G401 (cell line): ENCODE measurements at regions not wholly inside any gene's neighbourhood (a gene's known extent, or its start where the extent isn't known, plus 50 kb on each side); places are given as distances from the start of the nearest gene placed in this dataset.

Experiments
- DNase-seq: peaks from one replicate; pipeline ENCODE4 v3.0.0-alpha.2; 2015; ENCODE audit warnings: low spot score
- in situ Hi-C: cut with HindIII; loops from 2 replicates; pipeline ENCODE4 v1.10.0; 2016; ENCODE audit warnings: low sequenced_read_pairs, mixed read lengths

GRCh38 chr1:229942501-229942900 is 124.5 kb upstream of the GALNT2 start:
- in situ Hi-C loops: no loop called here
- peak; percentile 73 for DNase-seq

- in situ Hi-C loops: no loop called here
- DNase-seq: no peak
Observed at GRCh38 chr1:229943148-229943714, 123.8 kb upstream of the GALNT2 start.

- in situ Hi-C loops: no loop called here
- DNase-seq: no peak
Observed at GRCh38 chr1:229943988-229944743, 122.9 kb upstream of the GALNT2 start.

GRCh38 chr1:229945795-229946194 is 121.2 kb upstream of the GALNT2 start:
- in situ Hi-C loops: no loop called here

GRCh38 chr1:229947968-229948367 is 119.1 kb upstream of the GALNT2 start:
- no peak for DNase-seq
- in situ Hi-C loops: no loop called here

More at GRCh38 chr1:229945795-229946194, 121.2 kb upstream of the GALNT2 start:
- DNase-seq: no peak

- DNase-seq: no peak
- in situ Hi-C loops: no loop called here
Observed at GRCh38 chr1:229948438-229948837, 118.6 kb upstream of the GALNT2 start.

GRCh38 chr1:229949500-229949899 is 117.5 kb upstream of the GALNT2 start:
- in situ Hi-C loops: no loop called here
- no peak for DNase-seq

GRCh38 chr1:229950020-229950419 is 117.0 kb upstream of the GALNT2 start:
- no peak for DNase-seq
- in situ Hi-C loops: no loop called here

GRCh38 chr1:229950908-229951307 is 116.1 kb upstream of the GALNT2 start:
- no peak for DNase-seq
- in situ Hi-C loops: no loop called here

GRCh38 chr1:229951856-229952534 is 115.0 kb upstream of the GALNT2 start:
- no peak for DNase-seq
- in situ Hi-C loops: no loop called here

GRCh38 chr1:229952670-229953520 is 114.1 kb upstream of the GALNT2 start:
- in situ Hi-C loops: no loop called here
- no peak for DNase-seq

- in situ Hi-C loops: no loop called here
- DNase-seq: no peak
Observed at GRCh38 chr1:229953736-229954326, 113.2 kb upstream of the GALNT2 start.

GRCh38 chr1:229964281-229964680 is 102.8 kb upstream of the GALNT2 start:
- in situ Hi-C loops: no loop called here
- no peak for DNase-seq

GRCh38 chr1:229970714-229971113 is 96.3 kb upstream of the GALNT2 start:
- DNase-seq: no peak
- in situ Hi-C loops: no loop called here

GRCh38 chr1:229971141-229971540 is 95.9 kb upstream of the GALNT2 start:
- DNase-seq: no peak
- in situ Hi-C loops: no loop called here

- DNase-seq: no peak
- in situ Hi-C loops: no loop called here
Observed at GRCh38 chr1:229972600-229973296, 94.3 kb upstream of the GALNT2 start.

- in situ Hi-C loops: no loop called here
- DNase-seq: no peak
Observed at GRCh38 chr1:229973297-229973612, 93.8 kb upstream of the GALNT2 start.

- no peak for DNase-seq
- in situ Hi-C loops: no loop called here
Observed at GRCh38 chr1:229975047-229975446, 92.0 kb upstream of the GALNT2 start.

- in situ Hi-C loops: no loop called here
- DNase-seq: no peak
Observed at GRCh38 chr1:229980009-229980408, 87.0 kb upstream of the GALNT2 start.
